ENCODE measurements at regions not wholly inside any gene's neighbourhood (a gene's known extent, or its start where the extent isn't known, plus 50 kb on each side); places are given as distances from the start of the nearest gene placed in this dataset.

GRCh38 chr18:78655921-78656320 is 323.7 kb upstream of the SALL3 start:
- no peak for TF ChIP-seq CTCF (IDR thresholded peaks at IDR 0.05; ENCODE audit: low read depth, low read length, poor library complexity, severe bottlenecking)
- TF ChIP-seq EZH2phosphoT487 (IDR thresholded peaks at IDR 0.05; ENCODE audit: borderline replicate concordance, low read length), result no peak
